HCT116 (cell line): ENCODE measurements at regions not wholly inside any gene's neighbourhood (a gene's known extent, or its start where the extent isn't known, plus 50 kb on each side); places are given as distances from the start of the nearest gene placed in this dataset.

Experiments
- ATAC-seq: fragments of 200-7000 bp; cut with Tn5 transposase; 2 replicates; pipeline ENCODE4 v1.9.1; 2020; ENCODE audit warnings: mild to moderate bottlenecking, moderate library complexity
- BruUV-seq: library from RNA; stranded (reverse); fragments of 400-500 nt; replicated peaks from 2 replicates; lab custom pipeline; 2021; lab: Mats Ljungman, UMichigan
- CTCF ChIA-PET: fragments of 300-600 bp; sonication (Branson Sonifier 250); formaldehyde crosslinking; loops from one replicate; lab custom pipeline; 2021; ENCODE audit warnings: antibody characterized with exemption; lab: Charles Lee
- POLR2A ChIA-PET: fragments of 300-600, 350-600 bp; sonication (Branson Sonifier 250); formaldehyde crosslinking; loops from one replicate; lab custom pipeline; 2021; ENCODE audit warnings: antibody characterized with exemption; lab: Charles Lee
- RAD21 ChIA-PET, 2 experiments: fragments of 300-600 bp; sonication (Branson Sonifier 250); formaldehyde crosslinking; loops; one replicate each; lab custom pipeline; 2023; ENCODE audit warnings: low total read pairs in 2 of 2; ENCODE audit not compliant: uncharacterized antibody in 2 of 2, unreplicated experiment in 2 of 2, low non-redundant PET in 1 of 2; lab: Charles Lee
- DNase-seq: peaks from one replicate; pipeline ENCODE4 v3.0.0-alpha.2; 2010; ENCODE audit warnings: low read depth, low spot score
- H2AFZ ChIP-seq: fragments of 200-600 bp; shearing (Covaris generic), sonication (generic); 2 replicates; pipeline ENCODE4 v1.6.1; 2017; ENCODE audit warnings: low read depth, mixed run types, mixed read lengths, antibody characterized with exemption, low read length; ENCODE audit not compliant: poor library complexity, severe bottlenecking
- H3K27ac ChIP-seq: 2 replicates; pipeline ENCODE4 v1.5.1; 2012; ENCODE audit warnings: low read depth, low read length
- H3K27me3 ChIP-seq: fragments of 200-600 bp; sonication (generic); 2 replicates; pipeline ENCODE4 v1.6.1; 2016; ENCODE audit warnings: mixed run types, low read length, mixed read lengths; ENCODE audit not compliant: insufficient read depth
- H3K36me3 ChIP-seq, 2 experiments: fragments of 200-500 bp in 1 of 2; fragments of 200-600 bp in 1 of 2; sonication (Bioruptor generic) in 1 of 2; sonication (generic) in 1 of 2; 2 replicates each; pipeline versions ENCODE4 v1.5.1 to v1.6.1; 2014 to 2016; ENCODE audit warnings: low read length in 2 of 2, inconsistent platforms in 1 of 2, mixed read lengths in 1 of 2, mixed run types in 1 of 2; ENCODE audit not compliant: insufficient read depth in 2 of 2, control insufficient read depth in 1 of 2
- H3K4me1 ChIP-seq, 2 experiments: fragments of 200-600 bp in 1 of 2; sonication (generic) in 1 of 2; 2 replicates each; pipeline versions ENCODE4 v1.5.1 to v1.6.1; 2012 to 2017; ENCODE audit warnings: low read length in 2 of 2, inconsistent platforms in 1 of 2, mild to moderate bottlenecking in 1 of 2, mixed read lengths in 1 of 2, mixed run types in 1 of 2, moderate library complexity in 1 of 2; ENCODE audit not compliant: insufficient read depth in 2 of 2, control insufficient read depth in 1 of 2
- H3K4me2 ChIP-seq: fragments of 200-600 bp; sonication (generic); 2 replicates; pipeline ENCODE4 v1.6.1; 2017; ENCODE audit warnings: mixed run types, low read length, mixed read lengths
- H3K4me3 ChIP-seq, 2 experiments: fragments of 200-600 bp in 1 of 2; sonication (generic) in 1 of 2; replicated peaks in 1 of 2; 2 replicates each; pipeline ENCODE4 v1.5.1; 2011 to 2016; ENCODE audit warnings: low read length in 2 of 2, control low read depth in 1 of 2, low read depth in 1 of 2, mild to moderate bottlenecking in 1 of 2, mixed read lengths in 1 of 2, mixed run types in 1 of 2
- H3K79me2 ChIP-seq: fragments of 200-600 bp; sonication (generic); 2 replicates; pipeline ENCODE4 v1.6.1; 2017; ENCODE audit warnings: mild to moderate bottlenecking, mixed run types, low read length, moderate library complexity, mixed read lengths; ENCODE audit not compliant: insufficient read depth
- H3K9ac ChIP-seq: fragments of 200-600 bp; sonication (generic); 2 replicates; pipeline ENCODE4 v1.6.1; 2016; ENCODE audit warnings: low read length, mixed read lengths
- H3K9me2 ChIP-seq: fragments of 200-600 bp; sonication (generic), shearing (Covaris generic); 2 replicates; pipeline ENCODE4 v1.6.1; 2017; ENCODE audit warnings: mixed run types, mild to moderate bottlenecking, moderate library complexity; ENCODE audit not compliant: insufficient read depth
- H3K9me3 ChIP-seq, 2 experiments: fragments of 200-500 bp in 1 of 2; fragments of 200-600 bp in 1 of 2; sonication (Bioruptor generic) in 1 of 2; sonication (generic) in 1 of 2; 2 replicates each; pipeline ENCODE4 v1.6.1; 2014 to 2017; ENCODE audit warnings: low read length in 2 of 2, mixed read lengths in 2 of 2, inconsistent platforms in 1 of 2, low read depth in 1 of 2, mild to moderate bottlenecking in 1 of 2, mixed run types in 1 of 2, moderate library complexity in 1 of 2; ENCODE audit not compliant: control insufficient read depth in 1 of 2, insufficient read depth in 1 of 2
- H4K20me1 ChIP-seq: fragments of 200-600 bp; sonication (generic), shearing (Covaris generic); 2 replicates; pipeline ENCODE4 v1.6.1; 2017; ENCODE audit warnings: mixed run types, mild to moderate bottlenecking, moderate library complexity; ENCODE audit not compliant: insufficient read depth
- ELF1 ChIP-seq: IDR thresholded peaks from 2 replicates; pipeline ENCODE4 v1.6.1; 2012; ENCODE audit warnings: low read depth, borderline replicate concordance
- TCF7L2 ChIP-seq: IDR thresholded peaks from 2 replicates; pipeline ENCODE4 v1.7.0; 2011; ENCODE audit warnings: borderline replicate concordance, inconsistent platforms; ENCODE audit not compliant: insufficient read depth, insufficient read length; ENCODE audit errors: extremely low read depth
- YY1 ChIP-seq: IDR thresholded peaks from 2 replicates; pipeline ENCODE4 v1.6.1; 2011; ENCODE audit warnings: low read length, low read depth, moderate library complexity, mild to moderate bottlenecking; ENCODE audit not compliant: insufficient replicate concordance; ENCODE audit errors: extremely low read depth
- ZFX ChIP-seq: fragments of 450-650 bp; IDR thresholded peaks from 2 replicates; pipeline ENCODE4 v1.6.1; 2017
- intact Hi-C: fragments of 100-400 bp; cut with micrococcal nuclease; formaldehyde crosslinking; loops from 2 replicates; pipeline ENCODE4 v1.10.0; 2022
- TF ChIP-seq, protein P1 (sequence below): IDR thresholded peaks from 2 replicates; pipeline ENCODE4 v1.6.1; 2012; ENCODE audit warnings: low read depth
- TF ChIP-seq, protein P2 (sequence below): IDR thresholded peaks from 2 replicates; pipeline ENCODE4 v1.6.1; 2011; ENCODE audit warnings: mild to moderate bottlenecking, low read length, moderate library complexity; ENCODE audit not compliant: insufficient replicate concordance; ENCODE audit errors: extremely low read depth
- TF ChIP-seq, protein P3 (sequence below): IDR thresholded peaks from 2 replicates; pipeline ENCODE4 v1.6.1; 2012

DNA sequence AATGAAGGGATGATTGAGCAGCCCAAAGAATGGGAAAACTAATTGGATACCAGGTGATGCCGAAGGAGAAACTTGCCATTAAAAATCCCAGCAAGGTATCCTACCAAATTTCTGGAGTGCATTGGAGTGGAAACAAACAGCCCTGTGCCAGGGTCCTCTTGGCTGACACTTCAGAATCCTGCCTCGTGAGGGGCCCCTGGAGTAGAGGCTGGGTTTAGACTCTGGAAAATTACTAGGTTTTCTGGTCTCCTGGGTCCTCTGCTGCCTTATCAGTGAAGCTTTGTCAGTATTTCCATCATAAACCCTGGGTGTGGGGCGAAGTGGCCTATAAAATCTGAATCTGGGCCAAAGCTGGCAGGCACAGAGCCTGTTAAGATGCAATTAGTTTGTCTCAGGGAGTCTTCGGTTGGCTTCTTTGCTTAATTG lies 289.2 kb upstream of the USP24 start:
- Histone ChIP-seq H3K9ac (no peak overlapping the region), H3K9me2 (no peaks in the 10 kb centered on the region), H3K36me3 (no peaks in the 10 kb centered on the region), H3K27me3 (no peaks in the 10 kb centered on the region), H3K79me2 (no peaks in the 10 kb centered on the region), H3K9me3 (no peaks in the 10 kb centered on the region), H3K4me3 (no peak overlapping the region), H3K4me2 (no peak overlapping the region), H2AFZ (no peak overlapping the region), H4K20me1 (no peaks in the 10 kb centered on the region), H3K4me1 (peaks cover 0 to 17% of the 10 kb centered on the region in 2 experiments; a peak in 1 of 4 replicates), H3K27ac (no peak overlapping the region)
- DNase-seq: no peak
- no peak for ATAC-seq
- intact Hi-C loops: no loop called here
- TF ChIP-seq, protein P1, sequence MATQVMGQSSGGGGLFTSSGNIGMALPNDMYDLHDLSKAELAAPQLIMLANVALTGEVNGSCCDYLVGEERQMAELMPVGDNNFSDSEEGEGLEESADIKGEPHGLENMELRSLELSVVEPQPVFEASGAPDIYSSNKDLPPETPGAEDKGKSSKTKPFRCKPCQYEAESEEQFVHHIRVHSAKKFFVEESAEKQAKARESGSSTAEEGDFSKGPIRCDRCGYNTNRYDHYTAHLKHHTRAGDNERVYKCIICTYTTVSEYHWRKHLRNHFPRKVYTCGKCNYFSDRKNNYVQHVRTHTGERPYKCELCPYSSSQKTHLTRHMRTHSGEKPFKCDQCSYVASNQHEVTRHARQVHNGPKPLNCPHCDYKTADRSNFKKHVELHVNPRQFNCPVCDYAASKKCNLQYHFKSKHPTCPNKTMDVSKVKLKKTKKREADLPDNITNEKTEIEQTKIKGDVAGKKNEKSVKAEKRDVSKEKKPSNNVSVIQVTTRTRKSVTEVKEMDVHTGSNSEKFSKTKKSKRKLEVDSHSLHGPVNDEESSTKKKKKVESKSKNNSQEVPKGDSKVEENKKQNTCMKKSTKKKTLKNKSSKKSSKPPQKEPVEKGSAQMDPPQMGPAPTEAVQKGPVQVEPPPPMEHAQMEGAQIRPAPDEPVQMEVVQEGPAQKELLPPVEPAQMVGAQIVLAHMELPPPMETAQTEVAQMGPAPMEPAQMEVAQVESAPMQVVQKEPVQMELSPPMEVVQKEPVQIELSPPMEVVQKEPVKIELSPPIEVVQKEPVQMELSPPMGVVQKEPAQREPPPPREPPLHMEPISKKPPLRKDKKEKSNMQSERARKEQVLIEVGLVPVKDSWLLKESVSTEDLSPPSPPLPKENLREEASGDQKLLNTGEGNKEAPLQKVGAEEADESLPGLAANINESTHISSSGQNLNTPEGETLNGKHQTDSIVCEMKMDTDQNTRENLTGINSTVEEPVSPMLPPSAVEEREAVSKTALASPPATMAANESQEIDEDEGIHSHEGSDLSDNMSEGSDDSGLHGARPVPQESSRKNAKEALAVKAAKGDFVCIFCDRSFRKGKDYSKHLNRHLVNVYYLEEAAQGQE: no peak
- TF ChIP-seq, protein P2, sequence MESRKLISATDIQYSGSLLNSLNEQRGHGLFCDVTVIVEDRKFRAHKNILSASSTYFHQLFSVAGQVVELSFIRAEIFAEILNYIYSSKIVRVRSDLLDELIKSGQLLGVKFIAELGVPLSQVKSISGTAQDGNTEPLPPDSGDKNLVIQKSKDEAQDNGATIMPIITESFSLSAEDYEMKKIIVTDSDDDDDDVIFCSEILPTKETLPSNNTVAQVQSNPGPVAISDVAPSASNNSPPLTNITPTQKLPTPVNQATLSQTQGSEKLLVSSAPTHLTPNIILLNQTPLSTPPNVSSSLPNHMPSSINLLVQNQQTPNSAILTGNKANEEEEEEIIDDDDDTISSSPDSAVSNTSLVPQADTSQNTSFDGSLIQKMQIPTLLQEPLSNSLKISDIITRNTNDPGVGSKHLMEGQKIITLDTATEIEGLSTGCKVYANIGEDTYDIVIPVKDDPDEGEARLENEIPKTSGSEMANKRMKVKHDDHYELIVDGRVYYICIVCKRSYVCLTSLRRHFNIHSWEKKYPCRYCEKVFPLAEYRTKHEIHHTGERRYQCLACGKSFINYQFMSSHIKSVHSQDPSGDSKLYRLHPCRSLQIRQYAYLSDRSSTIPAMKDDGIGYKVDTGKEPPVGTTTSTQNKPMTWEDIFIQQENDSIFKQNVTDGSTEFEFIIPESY: no peak
- TF ChIP-seq YY1: no peak
- TF ChIP-seq TCF7L2: no peak
- TF ChIP-seq, protein P3, sequence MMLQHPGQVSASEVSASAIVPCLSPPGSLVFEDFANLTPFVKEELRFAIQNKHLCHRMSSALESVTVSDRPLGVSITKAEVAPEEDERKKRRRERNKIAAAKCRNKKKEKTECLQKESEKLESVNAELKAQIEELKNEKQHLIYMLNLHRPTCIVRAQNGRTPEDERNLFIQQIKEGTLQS: no peak
- no peak for TF ChIP-seq ELF1
- TF ChIP-seq ZFX: no peak
- ChIA-PET POLR2A (no interaction called here), RAD21 (no interaction called here), CTCF (no interaction called here)
- BruUV-seq: no TSS peak
